KBM-7 (cell line): ENCODE measurements at regions not wholly inside any gene's neighbourhood (a gene's known extent, or its start where the extent isn't known, plus 50 kb on each side); places are given as distances from the start of the nearest gene placed in this dataset.
"Not testable (repeated sequence)": the region's sequence is repeated elsewhere in the genome, so short reads cannot be mapped to it uniquely, and the experiment has no call there.

Source experiments
- DNase-seq: peaks from one replicate; pipeline ENCODE4 v3.0.0-alpha.2; 2015
- in situ Hi-C: fragments of 300-500 bp; cut with MboI; formaldehyde crosslinking; loops from 2 replicates; pipeline ENCODE4 v1.14.3; 2020; ENCODE audit warnings: low sequenced_read_pairs, low pct_unique_long_range_greater_than_20kb, mixed read lengths

GRCh38 chr7:125257617-125258016 lies 328.0 kb upstream of the POT1 start:
- DNase-seq = no peak
- in situ Hi-C loops = no loop called here

GRCh38 chr7:125256446-125256845 lies 326.8 kb upstream of the POT1 start:
- in situ Hi-C loops = no loop called here
- DNase-seq = no peak

- no peak for DNase-seq
- in situ Hi-C loops = no loop called here
Observed at GRCh38 chr7:125255810-125256209, 326.2 kb upstream of the POT1 start.

GRCh38 chr7:125254566-125254965 lies 324.9 kb upstream of the POT1 start:
- in situ Hi-C loops = no loop called here
- DNase-seq = no peak

- no peak for DNase-seq
- in situ Hi-C loops = no loop called here
Observed at GRCh38 chr7:125253452-125254190, 324.0 kb upstream of the POT1 start.

GRCh38 chr7:125247514-125248098 lies 318.0 kb upstream of the POT1 start:
- in situ Hi-C loops = no loop called here
- DNase-seq = no peak

- in situ Hi-C loops = no loop called here
- DNase-seq = no peak
Observed at GRCh38 chr7:125246706-125247105, 317.1 kb upstream of the POT1 start.

- DNase-seq = no peak
- in situ Hi-C loops = no loop called here
Observed at GRCh38 chr7:125241548-125241947, 311.9 kb upstream of the POT1 start.

- DNase-seq = no peak
- in situ Hi-C loops = no loop called here
Observed at GRCh38 chr7:125222596-125222995, 293.0 kb upstream of the POT1 start.

GRCh38 chr7:125218076-125218475 lies 288.5 kb upstream of the POT1 start:
- in situ Hi-C loops = no loop called here
- DNase-seq = peak; percentile 37

GRCh38 chr7:125201002-125201401 lies 271.4 kb upstream of the POT1 start:
- no peak for DNase-seq
- in situ Hi-C loops = no loop called here

GRCh38 chr7:125197731-125198393 lies 268.2 kb upstream of the POT1 start:
- in situ Hi-C loops = no loop called here
- no peak for DNase-seq

- in situ Hi-C loops = no loop called here
- no peak for DNase-seq
Observed at GRCh38 chr7:125195156-125195555, 265.5 kb upstream of the POT1 start.

GRCh38 chr7:125193263-125193662 lies 263.6 kb upstream of the POT1 start:
- DNase-seq = no peak
- in situ Hi-C loops = no loop called here

- in situ Hi-C loops = no loop called here
- no peak for DNase-seq
Observed at GRCh38 chr7:125184801-125185200, 255.2 kb upstream of the POT1 start.

GRCh38 chr7:125181569-125182267 lies 252.1 kb upstream of the POT1 start:
- DNase-seq, in situ Hi-C loops: not testable (repeated sequence)

- in situ Hi-C loops = no loop called here
- no peak for DNase-seq
Observed at GRCh38 chr7:125173571-125173970, 243.9 kb upstream of the POT1 start.

GRCh38 chr7:125169088-125169487 lies 239.5 kb upstream of the POT1 start:
- DNase-seq = no peak
- in situ Hi-C loops = no loop called here

GRCh38 chr7:125154930-125155329 lies 225.3 kb upstream of the POT1 start:
- in situ Hi-C loops = no loop called here
- no peak for DNase-seq

GRCh38 chr7:125149151-125149550 lies 219.5 kb upstream of the POT1 start:
- in situ Hi-C loops = no loop called here
- DNase-seq = no peak
